ENCODE measurements at regions not wholly inside any gene's neighbourhood (a gene's known extent, or its start where the extent isn't known, plus 50 kb on each side); places are given as distances from the start of the nearest gene placed in this dataset.
"Not testable (repeated sequence)": the region's sequence is repeated elsewhere in the genome, so short reads cannot be mapped to it uniquely, and the experiment has no call there.

GRCh38 chr13:65292488-65292901 is 1937.6 kb downstream of the PCDH9 start:
- ATAC-seq (ENCODE audit: insufficient number of reproducible peaks, low FRiP score, low read depth) = no peak

GRCh38 chr13:65287405-65287804 is 1942.7 kb downstream of the PCDH9 start:
- DNase-seq (ENCODE audit: low spot score) (no peak), ATAC-seq (ENCODE audit: insufficient number of reproducible peaks, low FRiP score, low read depth) (no peak)
- Histone ChIP-seq H3K9me3 (no peaks in the 10 kb centered on the region), H3K27me3 (replicated peaks; ENCODE audit: insufficient read depth) (no peaks in the 10 kb centered on the region), H3K27ac (no peak overlapping the region), H3K4me1 (ENCODE audit: control insufficient read depth in 1 of 2, low read depth in 2 of 2) (no peaks in the 10 kb centered on the region), H3K36me3 (no peaks in the 10 kb centered on the region), H3K4me3 (no peak overlapping the region)
- no peak for TF ChIP-seq CTCF (IDR thresholded peaks at IDR 0.05)

More at GRCh38 chr13:65292488-65292901, 1937.6 kb downstream of the PCDH9 start:
- TF ChIP-seq CTCF (IDR thresholded peaks at IDR 0.05) = no peak
- Histone ChIP-seq H3K36me3 (no peaks in the 10 kb centered on the region), H3K9me3 (no peaks in the 10 kb centered on the region), H3K4me1 (ENCODE audit: control insufficient read depth in 1 of 2, low read depth in 2 of 2) (no peaks in the 10 kb centered on the region), H3K27me3 (replicated peaks; ENCODE audit: insufficient read depth) (no peaks in the 10 kb centered on the region), H3K27ac (no peak overlapping the region), H3K4me3 (no peak overlapping the region)
- DNase-seq (ENCODE audit: low spot score) = no peak

GRCh38 chr13:65275838-65276630 is 1954.1 kb downstream of the PCDH9 start:
- Histone ChIP-seq H3K9me3 (peaks cover 6% of the 10 kb centered on the region), H3K27ac (no peak overlapping the region), H3K36me3 (no peaks in the 10 kb centered on the region), H3K4me1 (ENCODE audit: control insufficient read depth in 1 of 2, low read depth in 2 of 2) (no peaks in the 10 kb centered on the region), H3K27me3 (replicated peaks; ENCODE audit: insufficient read depth) (no peaks in the 10 kb centered on the region), H3K4me3 (no peak overlapping the region)
- DNase-seq (ENCODE audit: low spot score) (no peak), ATAC-seq (ENCODE audit: insufficient number of reproducible peaks, low FRiP score, low read depth) (no peak)
- TF ChIP-seq CTCF (IDR thresholded peaks at IDR 0.05) = no peak

GRCh38 chr13:65275108-65275507 is 1955.0 kb downstream of the PCDH9 start:
- Histone ChIP-seq H3K27ac (no peak overlapping the region), H3K9me3 (peaks cover 6% of the 10 kb centered on the region), H3K4me1 (ENCODE audit: control insufficient read depth in 1 of 2, low read depth in 2 of 2) (no peaks in the 10 kb centered on the region), H3K36me3 (no peaks in the 10 kb centered on the region), H3K4me3 (no peak overlapping the region), H3K27me3 (replicated peaks; ENCODE audit: insufficient read depth) (no peaks in the 10 kb centered on the region)
- TF ChIP-seq CTCF (IDR thresholded peaks at IDR 0.05) = no peak
- DNase-seq (ENCODE audit: low spot score) (no peak), ATAC-seq (ENCODE audit: insufficient number of reproducible peaks, low FRiP score, low read depth) (no peak)

GRCh38 chr13:65273811-65274420 is 1956.2 kb downstream of the PCDH9 start:
- H3K4me1 ChIP-seq (ENCODE audit: control insufficient read depth in 1 of 2, low read depth in 2 of 2); H3K36me3 ChIP-seq; ATAC-seq (ENCODE audit: insufficient number of reproducible peaks, low FRiP score, low read depth); H3K27me3 ChIP-seq (replicated peaks; ENCODE audit: insufficient read depth); H3K9me3 ChIP-seq; H3K27ac ChIP-seq; DNase-seq (ENCODE audit: low spot score); H3K4me3 ChIP-seq: not testable (repeated sequence)
